ENCODE measurements at regions not wholly inside any gene's neighbourhood (a gene's known extent, or its start where the extent isn't known, plus 50 kb on each side); places are given as distances from the start of the nearest gene placed in this dataset.

DNA sequence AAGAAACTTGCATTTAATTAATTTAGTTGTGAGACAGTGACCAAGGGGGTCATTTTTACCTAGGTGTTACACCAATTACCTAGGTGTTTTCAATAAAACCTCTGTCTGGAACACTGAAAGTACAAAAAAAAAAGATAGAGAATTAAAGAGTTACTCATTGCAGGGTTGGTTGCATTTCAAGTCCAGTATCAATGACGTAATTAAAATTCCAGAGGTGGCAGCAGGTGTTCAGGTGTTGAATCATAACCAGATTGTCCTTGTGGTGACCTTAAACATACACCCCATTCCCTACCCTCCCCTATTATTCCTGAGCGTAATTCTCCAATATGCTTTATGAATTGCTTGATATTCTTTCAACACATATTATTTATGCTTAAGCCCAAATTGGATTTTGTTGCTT lies 352.0 kb upstream of the SLC8A1 start:
- Histone ChIP-seq H3K4me3 (no peak overlapping the region), H3K27ac (no peak overlapping the region), H3K27me3 (no peaks in the 10 kb centered on the region), H3K36me3 (no peaks in the 10 kb centered on the region), H3K4me1 (no peaks in the 10 kb centered on the region), H3K9me3 (no peaks in the 10 kb centered on the region)
- intact Hi-C loops (cut with DNase I), result no loop called here
- DNase-seq (no peak), FAIRE-seq (no peak), ATAC-seq (peak in 2 of 4 donors; percentile 61 to 69)
- 12 to 19% methylated on average over 2 of the region's 2 CpGs for WGBS, 2 donors
- TF ChIP-seq, protein P1, sequence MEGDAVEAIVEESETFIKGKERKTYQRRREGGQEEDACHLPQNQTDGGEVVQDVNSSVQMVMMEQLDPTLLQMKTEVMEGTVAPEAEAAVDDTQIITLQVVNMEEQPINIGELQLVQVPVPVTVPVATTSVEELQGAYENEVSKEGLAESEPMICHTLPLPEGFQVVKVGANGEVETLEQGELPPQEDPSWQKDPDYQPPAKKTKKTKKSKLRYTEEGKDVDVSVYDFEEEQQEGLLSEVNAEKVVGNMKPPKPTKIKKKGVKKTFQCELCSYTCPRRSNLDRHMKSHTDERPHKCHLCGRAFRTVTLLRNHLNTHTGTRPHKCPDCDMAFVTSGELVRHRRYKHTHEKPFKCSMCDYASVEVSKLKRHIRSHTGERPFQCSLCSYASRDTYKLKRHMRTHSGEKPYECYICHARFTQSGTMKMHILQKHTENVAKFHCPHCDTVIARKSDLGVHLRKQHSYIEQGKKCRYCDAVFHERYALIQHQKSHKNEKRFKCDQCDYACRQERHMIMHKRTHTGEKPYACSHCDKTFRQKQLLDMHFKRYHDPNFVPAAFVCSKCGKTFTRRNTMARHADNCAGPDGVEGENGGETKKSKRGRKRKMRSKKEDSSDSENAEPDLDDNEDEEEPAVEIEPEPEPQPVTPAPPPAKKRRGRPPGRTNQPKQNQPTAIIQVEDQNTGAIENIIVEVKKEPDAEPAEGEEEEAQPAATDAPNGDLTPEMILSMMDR (IDR thresholded peaks at IDR 0.05), result no peak

DNA sequence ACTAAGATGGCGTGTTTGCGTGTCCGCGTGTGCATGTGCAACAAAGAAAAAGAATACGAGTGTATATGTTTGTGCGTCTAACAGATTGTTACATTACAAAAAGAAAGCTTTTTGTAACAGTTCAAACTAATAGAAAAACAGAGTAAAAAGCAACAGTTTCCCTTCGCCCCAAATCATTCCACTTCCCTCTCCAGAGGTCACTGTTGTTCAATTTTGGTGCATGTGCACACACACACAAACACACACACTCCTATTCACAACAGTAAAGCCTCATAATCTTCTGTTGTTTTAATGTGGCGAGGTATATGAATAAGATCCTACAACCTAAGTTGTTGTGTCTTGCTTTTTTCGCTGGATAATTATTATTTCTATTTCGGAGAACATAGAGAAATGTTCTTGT lies 357.3 kb upstream of the SLC8A1 start:
- FAIRE-seq, result no peak

DNA sequence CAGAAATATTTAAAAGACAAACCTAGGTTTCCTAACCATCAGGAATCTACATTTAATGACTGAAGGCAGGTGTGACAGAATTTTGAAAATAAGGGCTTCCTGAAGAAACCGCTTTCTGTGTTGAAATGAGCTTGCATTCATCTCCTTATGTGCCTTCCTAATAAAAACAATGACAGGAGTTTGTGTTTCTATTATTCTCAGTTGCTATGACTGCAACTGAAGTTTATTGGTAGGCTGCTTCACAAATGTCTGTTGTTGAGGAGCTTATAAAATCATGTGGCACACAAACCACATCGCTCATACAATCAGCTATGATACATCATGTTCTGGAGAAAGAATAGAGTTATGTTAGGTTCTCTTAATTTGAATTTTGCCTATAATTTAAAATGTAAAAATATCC lies 362.7 kb upstream of the SLC8A1 start:
- Histone ChIP-seq H3K27ac (no peak overlapping the region), H3K36me3 (no peaks in the 10 kb centered on the region), H3K4me3 (no peak overlapping the region), H3K9me3 (no peaks in the 10 kb centered on the region), H3K4me1 (no peaks in the 10 kb centered on the region), H3K27me3 (peaks cover 0 to 3% (median 0%) of the 10 kb centered on the region in 4 donors)
- DNase-seq, result no peak
- no peak for ATAC-seq
- TF ChIP-seq, protein P1 (IDR thresholded peaks at IDR 0.05), result no peak
- WGBS, 2 donors, result 85 to 90% methylated on average over 2 of the region's 2 CpGs
- intact Hi-C loops (cut with DNase I), result no loop called here
- no peak for FAIRE-seq

More for the DNA sequence above, 357.3 kb upstream of the SLC8A1 start:
- ATAC-seq (no peak), DNase-seq (no peak)
- Histone ChIP-seq H3K4me1 (no peaks in the 10 kb centered on the region), H3K9me3 (no peaks in the 10 kb centered on the region), H3K36me3 (no peaks in the 10 kb centered on the region), H3K27me3 (no peaks in the 10 kb centered on the region), H3K4me3 (no peak overlapping the region), H3K27ac (no peak overlapping the region)
- TF ChIP-seq, protein P1 (IDR thresholded peaks at IDR 0.05), result no peak
- intact Hi-C loops (cut with DNase I), result no loop called here
- WGBS, 2 donors, result 66 to 79% methylated on average over 10 of the region's 10 CpGs

DNA sequence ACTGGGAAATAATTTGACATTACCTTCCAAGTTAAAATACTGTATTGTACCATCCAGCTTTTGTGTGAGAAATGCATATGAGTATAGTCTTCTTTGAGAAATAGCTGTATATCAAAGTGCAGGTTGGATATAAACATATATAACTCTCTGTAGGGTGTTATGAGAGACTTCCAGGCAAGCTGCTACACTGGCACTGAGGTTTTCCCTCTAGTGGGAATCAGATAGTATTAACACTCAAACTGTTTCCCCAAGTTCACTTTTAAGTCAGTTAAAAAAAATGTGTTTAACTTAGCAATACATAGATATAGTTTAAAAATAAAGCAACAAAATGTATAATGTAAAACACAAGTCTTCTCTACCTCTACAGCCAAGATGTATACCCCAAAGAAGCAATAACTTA lies 368.4 kb upstream of the SLC8A1 start:
- TF ChIP-seq, protein P1 (IDR thresholded peaks at IDR 0.05), result no peak
- DNase-seq (no peak), ATAC-seq (no peak), FAIRE-seq (no peak)
- no peaks in the 10 kb centered on the region for H3K36me3 ChIP-seq
- no peak overlapping the region for H3K27ac ChIP-seq
- peaks cover 0 to 3% (median 0%) of the 10 kb centered on the region in 4 donors for H3K27me3 ChIP-seq
- H3K9me3 ChIP-seq, result no peaks in the 10 kb centered on the region
- intact Hi-C loops (cut with DNase I), result no loop called here
- no peak overlapping the region for H3K4me3 ChIP-seq
- no peaks in the 10 kb centered on the region for H3K4me1 ChIP-seq

DNA sequence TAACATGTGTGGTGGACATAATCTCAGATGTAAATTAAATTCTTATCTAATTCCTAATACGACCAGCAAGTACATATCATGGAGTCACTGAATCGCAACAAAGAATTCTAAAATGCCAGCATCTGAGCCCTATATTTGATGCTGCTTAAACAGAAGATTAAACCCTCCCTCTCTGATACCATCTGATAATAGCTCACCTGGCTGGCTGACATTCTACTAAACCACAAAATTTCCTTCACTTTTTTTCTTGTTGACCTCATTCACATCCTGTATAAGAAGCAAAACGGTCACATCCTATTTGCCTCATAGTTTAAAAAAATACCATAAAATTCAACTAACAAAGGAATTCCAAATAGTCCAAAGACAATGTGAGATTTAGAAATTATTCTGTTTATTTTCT lies 371.6 kb upstream of the SLC8A1 start:
- FAIRE-seq (no peak), DNase-seq (no peak), ATAC-seq (no peak)
- intact Hi-C loops (cut with DNase I), result no loop called here
- TF ChIP-seq, protein P1 (IDR thresholded peaks at IDR 0.05), result no peak
- WGBS, 2 donors, result 69 to 77% methylated on average over 3 of the region's 3 CpGs
- Histone ChIP-seq H3K4me3 (no peak overlapping the region), H3K27ac (no peak overlapping the region), H3K4me1 (no peaks in the 10 kb centered on the region), H3K36me3 (no peaks in the 10 kb centered on the region), H3K9me3 (no peaks in the 10 kb centered on the region), H3K27me3 (no peaks in the 10 kb centered on the region)

Measured in pancreas (tissue), 10 donors.